ENCODE measurements at regions not wholly inside any gene's neighbourhood (a gene's known extent, or its start where the extent isn't known, plus 50 kb on each side); places are given as distances from the start of the nearest gene placed in this dataset.

DNA sequence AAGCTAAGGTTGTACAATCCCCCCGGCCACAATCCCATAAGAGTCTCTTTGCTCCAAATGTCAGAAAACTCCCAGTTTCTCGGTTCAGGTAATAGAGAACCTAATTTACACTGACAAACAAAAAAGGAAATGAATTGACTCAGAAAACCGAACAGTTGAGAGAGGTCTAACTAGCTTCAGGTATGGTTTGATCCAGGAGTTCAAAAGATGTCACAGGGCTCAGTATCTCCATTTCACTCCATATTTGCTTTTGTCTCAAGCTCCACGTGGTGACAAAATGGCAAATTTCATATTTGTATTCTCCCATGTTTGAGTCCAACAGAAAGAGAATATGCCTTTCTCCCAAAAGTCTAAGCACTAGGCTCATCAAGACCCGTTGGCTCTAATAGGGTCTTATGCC is 117.4 kb downstream of the AXIN2 start:
- DNase-seq (ENCODE audit: low read depth in 2 of 2), result no peak

GRCh38 chr17:65442691-65443090 is 118.8 kb downstream of the AXIN2 start:
- DNase-seq (ENCODE audit: low read depth in 2 of 2), result no peak

GRCh38 chr17:65442250-65442649 is 119.2 kb downstream of the AXIN2 start:
- DNase-seq (ENCODE audit: low read depth in 2 of 2), result no peak

DNA sequence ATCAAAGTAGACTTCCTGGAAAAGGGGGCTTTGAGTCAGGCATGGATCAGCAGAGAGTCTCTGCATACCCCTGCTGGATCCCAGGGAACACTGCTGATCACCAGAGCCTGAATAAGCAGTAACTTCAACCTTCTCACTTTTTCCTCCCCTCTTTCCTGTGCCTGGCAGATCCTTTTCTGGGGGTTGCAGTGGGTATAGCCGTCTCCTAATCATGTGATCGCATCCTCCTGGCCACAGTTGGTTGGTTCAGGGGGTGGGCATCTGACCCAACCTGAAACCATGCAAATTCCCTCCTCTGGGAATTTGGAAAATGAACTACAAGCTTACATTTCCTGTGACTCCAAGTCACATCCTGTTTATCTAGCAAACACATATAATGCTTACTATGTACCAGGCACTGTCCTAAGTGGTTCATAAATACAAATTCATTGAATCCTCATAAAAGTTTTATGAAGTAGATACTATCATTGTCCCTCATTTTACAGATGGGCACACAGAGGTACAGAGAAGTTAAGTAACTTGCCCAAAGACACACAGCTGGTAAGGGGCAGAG is 120.3 kb downstream of the AXIN2 start:
- DNase-seq (ENCODE audit: low read depth in 2 of 2), result no peak

DNA sequence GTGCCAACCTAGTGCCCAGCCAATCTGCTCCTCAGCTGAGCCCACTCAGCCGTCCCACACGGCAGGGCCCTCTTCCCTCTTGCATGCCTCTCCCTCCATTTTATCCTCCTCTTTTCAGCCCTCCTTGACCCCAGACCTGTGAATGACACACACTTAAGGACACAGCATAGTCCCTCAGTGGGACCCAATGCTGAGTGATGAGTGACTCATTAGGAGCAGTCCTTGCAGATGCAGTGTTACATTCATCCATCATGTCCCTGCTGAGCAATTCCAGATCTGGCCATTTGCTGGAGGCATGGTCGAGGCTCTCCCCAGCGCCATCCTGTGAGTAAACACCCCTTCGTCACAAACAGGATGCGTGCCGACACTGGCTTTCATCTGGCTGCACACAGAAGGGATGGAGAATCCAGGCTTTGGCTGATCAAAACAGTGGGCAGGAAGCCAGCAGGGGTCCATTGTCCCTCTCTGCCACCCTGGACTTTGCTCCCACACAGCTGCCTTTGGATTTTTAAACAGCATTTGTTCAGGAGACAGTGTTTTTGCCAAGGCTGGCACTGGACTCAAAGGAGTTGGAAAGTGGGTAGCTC is 122.6 kb downstream of the AXIN2 start:
- no peak for DNase-seq (ENCODE audit: low read depth in 2 of 2)

- DNase-seq (ENCODE audit: low read depth in 2 of 2), result no peak
These were observed 123.3 kb downstream of the AXIN2 start for GRCh38 chr17:65438173-65438572.

GRCh38 chr17:65436871-65437270 is 124.6 kb downstream of the AXIN2 start:
- no peak for DNase-seq (ENCODE audit: low read depth in 2 of 2)

DNA sequence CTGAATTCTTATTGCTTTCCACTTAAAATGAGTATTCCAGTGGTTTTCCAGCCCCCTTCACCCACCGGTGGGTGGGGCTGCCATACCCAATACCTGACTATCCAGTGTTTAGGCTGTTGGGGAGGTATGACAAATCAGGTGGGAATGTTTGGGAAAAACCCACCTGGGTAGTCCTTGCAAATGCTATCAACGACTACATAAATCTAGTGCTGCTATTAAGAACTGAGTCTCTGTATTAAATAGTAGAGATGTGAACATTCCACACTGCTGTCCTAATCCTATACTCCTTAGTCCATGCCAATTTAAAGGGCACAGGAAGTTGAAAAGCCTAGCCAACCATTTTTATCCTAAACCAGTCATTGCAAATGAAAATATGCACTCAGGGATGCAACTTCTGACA is 126.6 kb downstream of the AXIN2 start:
- no peak for DNase-seq (ENCODE audit: low read depth in 2 of 2)

DNA sequence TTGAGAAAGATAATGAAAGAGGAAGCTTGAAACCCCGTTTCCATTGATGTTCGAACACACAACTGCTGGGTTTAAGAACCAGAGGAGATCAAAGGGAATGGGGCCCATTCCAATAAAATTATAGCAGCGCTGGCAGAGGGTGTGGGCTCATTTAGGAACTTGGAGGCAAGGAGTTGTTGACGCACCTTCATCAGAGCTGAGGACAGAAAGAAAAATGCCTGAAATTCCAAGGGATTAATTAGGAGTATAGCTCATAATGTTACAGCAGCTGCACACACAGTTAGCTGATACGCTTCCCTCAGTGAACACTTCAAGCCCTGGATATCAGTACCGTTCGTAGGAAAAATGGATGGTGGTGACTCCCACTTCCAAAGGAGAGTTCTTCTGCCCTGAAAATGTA is 127.2 kb downstream of the AXIN2 start:
- DNase-seq (ENCODE audit: low read depth in 2 of 2), result no peak

DNA sequence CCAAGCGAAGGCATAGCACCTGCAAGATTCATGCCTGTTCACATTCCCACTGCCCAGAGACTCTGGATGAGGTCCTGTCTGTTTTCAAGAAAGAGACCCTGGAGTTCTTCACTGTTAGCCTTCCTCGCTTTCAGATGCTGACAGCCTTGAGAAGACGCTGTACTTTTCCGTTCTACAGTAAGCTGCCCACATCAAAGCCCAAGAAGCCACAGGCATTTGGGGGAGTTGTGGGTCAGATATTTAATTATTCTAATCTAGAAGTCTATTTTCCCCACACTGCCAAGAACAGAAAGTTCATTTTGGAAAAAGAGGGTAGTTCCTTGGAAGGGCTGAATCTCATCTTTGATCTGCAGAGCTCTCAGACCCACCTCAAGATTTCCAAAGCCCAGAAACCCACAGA is 127.9 kb downstream of the AXIN2 start:
- no peak for DNase-seq (ENCODE audit: low read depth in 2 of 2)

DNA sequence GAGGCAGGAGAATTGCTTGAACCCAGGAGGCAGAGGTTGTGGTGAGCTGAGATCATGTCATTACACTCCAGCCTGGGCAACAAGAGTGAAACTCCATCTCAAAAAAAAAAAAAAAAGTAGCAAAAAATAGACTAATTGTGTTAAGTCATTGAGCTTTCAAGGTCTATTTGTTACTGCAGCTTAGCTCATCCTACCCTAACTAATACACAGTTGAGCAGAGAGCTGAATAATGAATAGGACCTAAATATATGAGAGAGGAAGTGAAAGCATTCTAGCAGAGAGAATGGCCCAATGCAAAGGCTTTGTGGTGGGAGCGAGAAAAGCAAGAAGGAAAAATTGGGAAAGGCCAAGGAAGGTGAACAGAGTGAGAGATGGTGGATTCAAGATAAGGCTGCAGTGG is 128.3 kb downstream of the AXIN2 start:
- DNase-seq (ENCODE audit: low read depth in 2 of 2), result no peak

GRCh38 chr17:65431116-65431515 is 130.3 kb downstream of the AXIN2 start:
- no peak for DNase-seq (ENCODE audit: low read depth in 2 of 2)

DNA sequence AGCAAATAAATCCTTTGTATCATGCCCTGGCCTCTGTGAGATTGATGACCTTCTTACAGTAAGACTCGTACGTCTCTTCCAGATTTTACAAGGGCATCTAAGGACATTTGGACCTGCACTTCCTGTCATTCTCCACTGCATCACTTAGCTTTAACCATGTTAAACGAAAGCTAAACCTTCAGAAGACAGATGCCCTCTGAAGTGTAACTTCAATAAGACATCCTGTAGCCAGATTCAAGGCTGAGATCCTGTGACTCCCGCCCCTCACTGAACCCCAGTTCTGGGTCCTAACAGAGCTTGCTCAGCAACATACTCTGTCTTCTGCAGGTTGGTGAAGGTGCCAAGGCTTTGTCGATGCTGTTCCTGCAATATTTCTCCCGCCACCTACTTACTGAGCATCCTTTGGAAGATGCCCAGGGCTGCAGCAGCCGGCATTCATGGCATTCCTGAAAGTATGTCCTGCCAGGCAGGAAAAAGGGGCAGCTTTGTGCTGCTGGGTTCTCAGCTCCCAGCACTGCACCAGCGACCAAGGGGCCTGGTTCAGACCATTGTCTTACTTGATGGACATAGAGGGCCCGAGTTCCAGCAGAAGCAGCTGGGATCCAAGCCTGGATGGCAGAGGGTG is 131.1 kb downstream of the AXIN2 start:
- DNase-seq (ENCODE audit: low read depth in 2 of 2), result no peak

DNA sequence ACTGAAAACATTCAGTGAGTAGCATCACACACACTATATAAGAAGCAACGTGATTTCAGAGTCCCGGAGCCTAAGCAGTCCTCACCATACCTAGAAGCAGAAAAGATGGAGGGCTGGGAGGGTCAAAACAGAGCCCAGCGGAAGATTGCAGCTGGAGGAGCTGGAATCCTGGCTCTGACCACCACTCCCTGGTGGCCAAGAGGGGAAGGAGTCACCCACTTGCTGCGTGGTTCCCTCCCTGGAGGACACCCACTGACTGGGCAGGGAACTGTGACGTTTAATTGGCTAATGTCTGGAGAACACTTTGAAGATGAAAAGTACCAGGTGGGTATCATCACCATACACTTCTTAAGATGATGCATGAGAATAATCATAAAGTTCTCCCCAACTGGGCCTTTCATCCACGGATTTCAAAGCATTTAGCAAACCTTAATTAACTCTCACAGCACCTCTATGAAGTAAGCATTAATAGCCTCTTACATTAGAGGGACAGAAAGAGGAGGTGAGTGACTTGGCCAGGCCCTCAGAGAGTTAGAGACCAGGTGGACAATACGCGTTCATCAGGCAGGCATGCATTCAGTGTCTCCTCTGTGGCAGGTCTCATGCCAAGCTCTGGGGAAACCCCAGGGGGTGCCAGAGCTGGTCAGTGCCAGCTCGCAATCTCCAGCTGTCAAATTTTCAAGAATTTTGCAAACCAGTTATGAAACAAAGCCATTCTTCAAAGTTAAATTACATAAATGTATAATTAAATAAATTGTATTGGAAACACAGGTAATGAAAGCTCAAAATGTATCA is 137.9 kb downstream of the AXIN2 start:
- DNase-seq (ENCODE audit: low read depth in 2 of 2), result no peak

DNA sequence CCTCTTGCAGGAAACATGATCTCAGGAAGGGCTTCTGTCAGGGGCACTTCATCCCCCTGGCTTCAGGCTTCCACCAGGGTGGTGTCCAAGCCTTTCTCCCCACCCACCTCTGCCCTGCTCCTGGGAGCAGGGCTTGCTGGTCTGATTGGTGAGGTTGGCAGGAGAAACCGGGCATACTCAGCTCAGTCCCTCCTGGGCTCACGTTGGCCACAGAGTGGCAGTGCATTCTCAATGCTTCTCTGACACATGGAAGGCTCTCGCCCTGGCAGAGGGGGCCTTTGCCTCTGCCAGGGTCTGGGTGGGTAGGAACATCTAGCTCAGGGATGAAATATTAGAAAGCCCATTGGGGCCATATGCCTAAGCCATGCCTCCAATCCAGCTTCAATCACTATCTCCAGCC is 142.8 kb downstream of the AXIN2 start:
- DNase-seq (ENCODE audit: low read depth in 2 of 2), result no peak

GRCh38 chr17:65417406-65418221 is 143.8 kb downstream of the AXIN2 start:
- no peak for DNase-seq (ENCODE audit: low read depth in 2 of 2)

GRCh38 chr17:65415991-65416390 is 145.5 kb downstream of the AXIN2 start:
- DNase-seq (ENCODE audit: low read depth in 2 of 2), result no peak

DNA sequence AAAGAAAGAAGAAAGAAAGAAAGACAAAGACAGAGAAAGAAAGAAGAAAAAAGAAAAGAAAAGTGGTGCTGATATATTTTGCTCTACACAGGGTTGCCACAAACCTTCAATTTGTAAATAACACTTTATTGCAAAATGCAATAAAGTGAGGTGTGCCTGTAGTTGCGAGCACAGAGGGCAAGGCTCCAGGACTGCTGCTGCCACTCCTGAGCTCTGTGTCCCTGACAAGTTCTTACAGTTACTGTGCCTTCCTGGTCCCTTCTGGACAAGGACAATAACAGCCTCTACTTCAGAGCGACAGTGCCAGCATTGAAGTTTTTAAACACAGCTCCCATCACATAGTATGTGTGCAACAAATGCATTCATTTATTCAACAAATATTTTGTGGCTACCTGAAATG is 148.1 kb downstream of the AXIN2 start:
- no peak for DNase-seq (ENCODE audit: low read depth in 2 of 2)

DNA sequence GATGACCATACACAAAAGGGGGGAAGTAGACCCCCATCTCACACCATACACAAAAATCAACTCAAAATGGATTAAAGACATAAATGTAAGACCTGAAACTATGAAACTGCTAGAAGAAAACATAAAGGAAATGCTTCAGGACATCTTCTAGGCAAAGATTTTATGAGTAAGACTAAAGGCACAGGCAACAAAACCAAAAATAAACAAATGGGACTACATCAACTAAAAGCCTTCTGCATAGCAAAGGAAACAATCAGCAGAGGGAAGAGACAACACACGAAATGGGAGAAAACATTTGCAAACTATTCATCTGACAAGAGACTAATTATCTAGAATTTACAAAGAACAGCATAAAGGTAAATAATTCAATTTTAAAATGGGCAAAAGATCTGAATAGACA is 152.1 kb downstream of the AXIN2 start:
- no peak for DNase-seq (ENCODE audit: low read depth in 2 of 2)

GRCh38 chr17:65408050-65408449 is 153.4 kb downstream of the AXIN2 start:
- DNase-seq (ENCODE audit: low read depth in 2 of 2), result no peak

DNA sequence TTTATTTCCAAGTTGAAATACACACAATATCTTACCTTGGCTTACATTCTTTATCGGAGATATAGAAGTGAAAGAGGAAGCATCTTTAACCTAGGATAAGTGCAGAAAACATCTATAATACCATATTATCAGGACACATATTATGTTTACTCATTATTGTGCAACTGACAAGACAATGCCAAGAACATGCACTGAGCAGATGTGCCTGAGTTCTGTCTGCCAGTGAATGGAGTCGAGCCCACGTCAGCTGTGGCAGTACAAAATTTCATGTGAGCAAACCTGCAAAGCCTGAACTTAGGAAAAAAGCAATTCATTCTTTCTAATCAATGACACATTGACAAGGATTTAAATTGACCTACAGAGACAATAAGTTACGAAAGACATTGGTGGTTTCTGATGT is 154.4 kb downstream of the AXIN2 start:
- DNase-seq (ENCODE audit: low read depth in 2 of 2), result no peak

- no peak for DNase-seq (ENCODE audit: low read depth in 2 of 2)
These were observed 154.9 kb downstream of the AXIN2 start for GRCh38 chr17:65406552-65406951.
